ENCODE measurements at regions not wholly inside any gene's neighbourhood (a gene's known extent, or its start where the extent isn't known, plus 50 kb on each side); places are given as distances from the start of the nearest gene placed in this dataset.

GRCh38 chr20:50273601-50274491 is 83.2 kb downstream of the CEBPB start:
- no peak for DNase-seq

GRCh38 chr20:50274570-50275430 is 84.2 kb downstream of the CEBPB start:
- no peak for DNase-seq

DNA sequence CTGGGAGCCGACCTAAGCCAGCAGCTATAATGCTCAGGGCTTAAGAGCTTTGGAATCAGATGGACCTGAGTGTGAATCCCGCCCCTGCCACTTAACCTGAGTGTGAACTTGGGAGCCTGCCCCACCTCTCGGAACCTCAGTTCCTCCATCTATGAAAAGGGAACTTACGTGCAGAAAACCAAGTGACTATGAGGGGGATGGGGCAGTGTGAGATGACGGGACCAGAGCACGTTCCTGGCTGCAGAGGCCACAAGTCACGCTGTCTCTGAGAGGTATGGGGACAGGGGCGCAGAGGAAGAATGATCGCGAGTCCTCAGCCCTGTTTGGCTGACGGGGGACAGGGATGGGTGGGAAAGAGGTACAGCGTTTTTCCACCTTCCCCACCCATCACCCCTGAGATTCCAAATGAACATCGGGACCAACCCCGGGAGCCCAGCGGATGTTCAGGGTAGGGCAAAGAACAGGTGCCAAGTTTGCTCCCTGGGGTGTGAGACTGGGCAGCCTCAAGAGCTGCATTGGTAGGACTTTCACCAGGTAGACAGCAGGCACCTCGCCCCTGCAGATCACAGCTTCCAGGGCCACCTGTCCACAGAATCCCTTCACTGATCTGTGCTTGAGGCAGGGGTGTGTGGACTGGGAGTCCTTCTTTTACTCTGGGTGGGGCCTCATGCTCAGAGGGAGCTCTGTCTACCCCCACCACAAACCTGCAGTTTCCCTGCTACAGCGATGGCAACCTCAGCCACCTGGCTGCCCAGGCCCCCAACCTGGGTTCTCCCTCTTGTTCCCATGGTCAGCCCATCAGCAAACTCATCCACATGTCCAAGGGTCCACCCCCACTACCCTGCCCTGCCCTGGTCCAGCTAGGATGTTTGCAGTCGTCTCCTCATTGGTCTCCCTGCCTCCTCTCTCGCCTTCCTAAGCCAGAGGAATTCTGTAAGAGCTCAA is 85.8 kb downstream of the CEBPB start:
- DNase-seq: no peak

DNA sequence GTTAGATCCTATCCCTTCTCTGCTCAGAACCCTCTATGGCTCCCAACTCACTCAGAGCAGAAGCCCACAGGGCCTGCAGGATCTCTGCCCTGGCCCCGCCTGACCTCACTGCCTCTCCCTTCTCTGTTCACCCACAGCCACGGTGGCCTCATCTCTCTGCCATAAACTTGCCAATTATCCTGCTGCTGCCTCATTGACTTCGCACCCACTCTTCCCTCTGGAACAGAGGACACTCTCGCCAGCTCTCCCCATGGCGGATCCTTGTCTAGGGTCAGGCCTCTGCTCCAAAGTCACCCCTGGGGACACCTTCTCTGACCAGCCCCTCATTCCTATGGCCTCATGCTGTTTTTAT is 86.4 kb downstream of the CEBPB start:
- DNase-seq: no peak

DNA sequence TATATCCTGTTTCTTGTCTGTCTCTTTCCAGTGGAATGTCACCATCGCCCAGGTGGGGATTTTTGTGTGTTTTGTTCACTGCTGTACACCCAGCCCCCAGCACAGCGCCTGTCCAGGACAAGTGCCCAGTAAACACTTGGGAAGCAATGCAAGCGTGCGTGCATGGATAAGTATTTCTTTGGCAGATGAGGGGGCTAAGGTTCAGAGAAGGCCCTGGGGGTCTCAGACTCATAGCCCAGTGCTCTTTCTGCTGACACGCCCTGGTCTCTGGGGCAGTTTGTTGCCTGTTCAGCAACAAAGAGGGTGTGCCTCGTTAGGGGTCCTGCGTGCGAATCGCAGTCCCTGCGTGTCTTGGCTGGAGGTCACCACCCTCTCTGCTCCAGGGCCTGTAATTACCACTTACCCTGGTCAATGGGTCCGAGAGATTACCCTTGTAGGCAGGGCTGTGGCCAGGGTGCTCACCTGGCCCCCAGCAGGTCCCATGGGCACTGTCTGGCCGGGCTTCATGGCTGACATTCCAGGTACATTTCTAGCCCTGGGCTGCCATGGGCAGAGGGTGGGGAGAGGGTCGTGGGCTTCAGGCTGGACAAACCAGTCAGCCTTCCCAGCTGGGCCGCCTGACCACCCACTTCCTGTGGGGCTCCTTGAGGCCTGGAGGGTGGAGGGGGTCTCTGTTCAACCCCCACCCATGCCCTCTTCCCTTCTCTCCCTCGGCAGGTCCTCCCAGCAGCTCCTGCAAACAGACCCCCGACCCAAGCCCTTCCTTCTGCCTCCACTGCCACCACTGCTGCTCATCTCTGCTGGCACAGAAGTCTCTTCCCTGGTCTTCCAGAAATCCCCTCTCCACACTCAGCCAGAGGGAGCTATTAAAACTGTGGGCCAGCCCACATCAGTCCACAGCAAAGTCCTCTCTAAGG is 87.1 kb downstream of the CEBPB start:
- DNase-seq: no peak

GRCh38 chr20:50278377-50278683 is 87.7 kb downstream of the CEBPB start:
- DNase-seq: no peak

GRCh38 chr20:50278684-50279531 is 88.3 kb downstream of the CEBPB start:
- DNase-seq: no peak

- DNase-seq: no peak
Measured at GRCh38 chr20:50279988-50280850, 89.6 kb downstream of the CEBPB start.

- DNase-seq: no peak
Measured at GRCh38 chr20:50280851-50281655, 90.4 kb downstream of the CEBPB start.

- no peak for DNase-seq
Measured at GRCh38 chr20:50281831-50282591, 91.4 kb downstream of the CEBPB start.

GRCh38 chr20:50282592-50283241 is 92.1 kb downstream of the CEBPB start:
- DNase-seq: no peak

- no peak for DNase-seq
Measured at GRCh38 chr20:50283370-50283769, 92.7 kb downstream of the CEBPB start.

DNA sequence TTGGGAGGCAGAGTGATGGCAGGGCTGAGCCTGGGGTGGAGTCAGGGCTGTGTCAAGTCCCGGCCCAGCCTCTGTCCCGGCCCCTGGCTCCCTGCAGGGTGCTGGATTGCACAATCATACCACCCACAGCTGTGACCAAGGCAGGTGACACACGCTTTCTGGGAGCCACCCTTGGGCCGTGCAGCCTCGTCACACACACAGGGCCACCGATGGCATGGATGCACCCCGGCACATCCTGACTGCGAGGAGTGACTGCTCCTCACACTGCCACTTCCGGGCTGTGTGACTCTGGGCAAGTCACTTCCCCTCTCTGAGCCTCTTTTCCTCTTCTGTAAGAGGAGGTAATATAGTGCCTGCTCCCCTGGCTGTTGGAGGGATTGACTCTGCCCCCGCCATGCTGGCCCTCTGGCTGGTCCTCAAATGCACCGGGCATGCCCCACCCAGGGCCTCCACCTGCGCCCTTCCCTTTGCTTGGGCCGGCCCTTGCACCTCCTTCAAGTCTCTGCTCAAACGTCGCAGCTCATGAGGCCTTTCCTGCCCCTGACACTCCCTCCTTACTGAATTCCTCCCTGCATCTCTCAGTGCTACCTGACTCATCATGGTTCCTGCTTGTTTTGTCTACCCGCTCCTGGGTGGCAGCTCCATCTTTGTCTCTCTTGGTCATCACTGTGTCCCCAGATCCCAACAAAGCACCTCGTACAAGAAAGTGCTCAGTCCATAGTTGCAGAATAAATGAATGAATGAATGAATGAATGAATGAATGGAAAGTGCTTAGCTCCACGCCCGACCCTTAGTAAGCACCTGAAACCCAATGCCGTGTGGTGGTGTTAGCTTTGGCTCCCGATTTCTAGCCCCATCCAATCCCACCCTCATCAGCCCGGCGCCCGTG is 93.5 kb downstream of the CEBPB start:
- DNase-seq: no peak

- no peak for DNase-seq
Measured at GRCh38 chr20:50284811-50285375, 94.3 kb downstream of the CEBPB start.

- no peak for DNase-seq
Measured at GRCh38 chr20:50285376-50286173, 94.9 kb downstream of the CEBPB start.

Measured in central memory CD4-positive, alpha-beta T cell (primary cell).